VCaP (cell line): ENCODE measurements at regions not wholly inside any gene's neighbourhood (a gene's known extent, or its start where the extent isn't known, plus 50 kb on each side); places are given as distances from the start of the nearest gene placed in this dataset.

Source experiments
- H3K27ac ChIP-seq: fragments of 450-650 bp; 2 replicates; pipeline ENCODE4 v1.5.1; 2017
- TF ChIP-seq, protein P1 (sequence below): fragments of 450-650 bp; conservative IDR thresholded peaks from 2 replicates; pipeline ENCODE4 v1.5.1; 2017; ENCODE audit warnings: mild to moderate bottlenecking, moderate library complexity

DNA sequence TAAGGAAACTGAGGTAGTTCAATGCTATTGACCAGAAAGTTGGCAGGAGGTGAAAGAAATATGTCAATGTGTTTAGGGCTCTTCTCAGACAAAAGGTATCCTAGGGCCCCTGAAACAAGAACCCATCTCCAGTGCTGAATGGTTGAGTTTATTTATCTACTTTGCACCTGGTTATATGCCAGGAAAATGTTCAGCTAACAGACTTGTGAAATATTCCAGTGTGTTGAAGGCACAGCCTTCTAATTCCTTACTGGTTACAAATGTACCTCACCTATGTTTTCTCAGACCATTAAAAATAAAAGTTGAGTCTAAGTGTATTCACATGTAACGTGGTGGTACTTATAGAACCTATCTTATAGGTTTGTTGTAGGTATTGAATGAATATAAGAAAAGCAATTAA, 511.7 kb upstream of the SEL1L start:
- TF ChIP-seq, protein P1, sequence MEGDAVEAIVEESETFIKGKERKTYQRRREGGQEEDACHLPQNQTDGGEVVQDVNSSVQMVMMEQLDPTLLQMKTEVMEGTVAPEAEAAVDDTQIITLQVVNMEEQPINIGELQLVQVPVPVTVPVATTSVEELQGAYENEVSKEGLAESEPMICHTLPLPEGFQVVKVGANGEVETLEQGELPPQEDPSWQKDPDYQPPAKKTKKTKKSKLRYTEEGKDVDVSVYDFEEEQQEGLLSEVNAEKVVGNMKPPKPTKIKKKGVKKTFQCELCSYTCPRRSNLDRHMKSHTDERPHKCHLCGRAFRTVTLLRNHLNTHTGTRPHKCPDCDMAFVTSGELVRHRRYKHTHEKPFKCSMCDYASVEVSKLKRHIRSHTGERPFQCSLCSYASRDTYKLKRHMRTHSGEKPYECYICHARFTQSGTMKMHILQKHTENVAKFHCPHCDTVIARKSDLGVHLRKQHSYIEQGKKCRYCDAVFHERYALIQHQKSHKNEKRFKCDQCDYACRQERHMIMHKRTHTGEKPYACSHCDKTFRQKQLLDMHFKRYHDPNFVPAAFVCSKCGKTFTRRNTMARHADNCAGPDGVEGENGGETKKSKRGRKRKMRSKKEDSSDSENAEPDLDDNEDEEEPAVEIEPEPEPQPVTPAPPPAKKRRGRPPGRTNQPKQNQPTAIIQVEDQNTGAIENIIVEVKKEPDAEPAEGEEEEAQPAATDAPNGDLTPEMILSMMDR = no peak
- no peak overlapping the region for H3K27ac ChIP-seq

DNA sequence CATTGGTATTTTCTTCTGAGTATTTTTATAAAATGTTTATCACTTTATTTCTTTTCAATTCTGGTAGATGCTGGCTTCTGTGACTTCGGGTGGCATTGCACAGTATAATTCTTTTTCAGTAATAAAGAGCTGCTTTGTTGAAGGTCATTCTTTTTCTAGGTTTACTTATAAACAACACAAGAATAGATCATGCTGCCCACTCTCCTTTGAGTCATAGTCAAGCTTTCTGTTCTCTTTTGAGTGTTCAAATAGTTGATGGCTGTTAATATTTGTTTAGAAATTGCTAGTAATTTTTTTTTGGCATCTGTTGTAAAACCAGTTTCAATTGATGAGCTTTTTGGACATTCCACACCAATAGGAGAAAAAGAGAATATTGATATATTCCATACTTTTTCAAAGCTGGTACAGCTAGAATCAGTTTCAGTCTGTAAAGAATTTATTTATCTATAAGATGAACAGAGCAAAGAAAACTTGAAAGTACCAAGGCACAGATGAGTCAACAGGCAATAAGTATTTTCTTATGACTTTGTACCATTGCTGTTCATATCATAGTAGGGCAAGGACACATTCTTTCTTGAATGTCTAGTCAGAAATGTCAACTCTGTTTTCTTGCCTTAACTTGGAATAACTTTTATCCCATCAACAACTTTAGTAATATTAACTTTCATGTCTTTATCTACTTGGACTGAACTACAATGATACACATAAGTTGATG, 513.0 kb upstream of the SEL1L start:
- TF ChIP-seq, protein P1 = no peak
- no peak overlapping the region for H3K27ac ChIP-seq

DNA sequence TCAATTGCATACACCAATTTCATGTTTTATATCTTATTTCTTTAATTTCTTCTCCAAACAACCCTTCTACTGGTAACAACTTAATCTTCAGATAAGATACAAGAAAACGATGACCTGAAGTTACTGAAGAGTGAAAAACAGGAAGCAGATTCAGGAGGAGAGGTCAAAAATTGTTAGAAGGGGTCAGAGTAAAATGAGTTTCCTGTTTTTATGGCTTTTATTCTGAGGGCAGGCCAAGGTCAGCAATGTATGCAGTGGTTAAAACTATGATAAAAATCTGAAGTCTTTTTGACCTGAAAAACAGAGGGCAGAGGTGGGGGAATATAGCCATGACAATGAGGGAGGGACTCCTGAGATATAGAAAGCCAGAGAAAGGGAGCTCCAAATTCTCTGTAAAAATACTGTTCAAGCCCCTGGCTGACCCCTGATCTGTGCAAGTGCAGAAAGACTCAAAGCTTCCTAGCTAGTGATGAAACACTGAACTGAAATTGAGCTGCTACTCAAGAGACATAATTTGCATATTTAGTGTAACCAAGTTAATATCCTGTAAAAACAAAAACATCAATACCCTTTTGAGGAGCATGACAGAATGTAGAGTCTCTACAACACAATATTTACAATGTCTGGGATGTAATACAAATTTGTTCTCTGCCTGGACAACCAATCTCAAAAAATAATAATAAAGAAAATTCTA, 514.3 kb upstream of the SEL1L start:
- H3K27ac ChIP-seq = no peak overlapping the region
- TF ChIP-seq, protein P1 = no peak

DNA sequence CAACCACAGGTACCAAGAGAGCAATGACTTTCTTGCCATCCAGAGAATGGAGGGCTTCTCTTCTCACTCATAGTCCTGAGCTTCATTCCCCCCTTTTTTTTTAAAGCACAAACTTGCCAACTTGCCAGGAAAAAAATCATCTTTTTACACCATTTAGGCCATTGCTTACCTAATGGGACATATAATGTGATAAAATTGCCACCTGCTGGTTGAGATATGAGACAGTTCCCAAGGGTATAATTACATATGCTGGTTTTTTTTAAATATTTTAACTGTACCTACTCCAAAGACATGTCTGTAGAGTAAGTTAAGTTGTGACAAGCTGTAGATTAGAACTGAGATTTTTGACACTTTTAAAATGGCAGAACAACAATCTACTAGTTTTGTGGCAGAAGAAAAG, 519.1 kb upstream of the SEL1L start:
- TF ChIP-seq, protein P1 = no peak
- no peak overlapping the region for H3K27ac ChIP-seq

DNA sequence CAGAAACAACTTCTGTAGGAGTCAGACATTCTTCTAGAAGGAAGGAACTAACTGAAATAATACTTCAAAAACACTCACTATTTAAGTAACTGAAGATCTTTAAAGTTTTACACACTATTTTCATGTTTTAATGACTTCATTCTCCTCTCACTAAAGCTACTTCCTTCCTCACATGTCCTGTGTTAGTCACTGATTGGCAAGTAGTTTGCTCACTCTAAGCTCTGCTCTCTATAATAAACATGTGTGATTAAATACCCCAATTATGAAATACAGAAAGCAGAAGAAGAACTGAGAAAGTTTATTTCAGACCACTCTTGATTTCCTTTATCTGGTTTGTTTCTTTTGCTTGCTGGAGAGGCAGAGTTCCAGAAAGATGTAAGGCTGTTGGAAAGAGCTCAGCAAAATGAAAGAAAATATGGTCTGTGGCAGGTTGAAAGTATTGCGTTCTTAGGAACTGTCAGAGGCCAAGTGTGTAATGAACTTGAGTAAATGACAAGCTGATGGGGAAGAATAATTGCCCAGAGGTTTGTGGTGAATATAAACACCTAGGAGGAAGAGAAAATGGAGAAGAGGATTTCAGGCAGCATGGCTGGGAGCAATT, 522.0 kb upstream of the SEL1L start:
- no peak overlapping the region for H3K27ac ChIP-seq
- TF ChIP-seq, protein P1 = no peak

DNA sequence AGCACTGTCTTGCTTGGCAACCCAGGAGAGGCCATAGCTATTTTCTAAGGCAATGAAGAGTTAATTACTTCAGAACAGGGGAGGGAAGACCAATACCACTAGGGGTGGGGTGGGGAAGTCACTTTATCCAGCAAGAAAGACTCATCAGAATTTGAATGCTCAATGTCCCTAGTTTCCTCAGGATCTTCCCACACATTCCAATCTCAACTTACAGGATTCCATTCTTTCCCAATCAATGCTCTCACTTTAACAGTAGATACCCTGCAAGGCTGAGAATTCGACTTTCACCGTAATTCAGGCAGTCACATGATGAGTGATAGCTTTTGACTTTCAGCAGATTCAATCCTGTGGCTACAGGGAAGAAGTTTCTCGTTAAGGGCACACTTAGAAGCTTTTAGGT, 526.6 kb upstream of the SEL1L start:
- no peak overlapping the region for H3K27ac ChIP-seq
- TF ChIP-seq, protein P1 = no peak

DNA sequence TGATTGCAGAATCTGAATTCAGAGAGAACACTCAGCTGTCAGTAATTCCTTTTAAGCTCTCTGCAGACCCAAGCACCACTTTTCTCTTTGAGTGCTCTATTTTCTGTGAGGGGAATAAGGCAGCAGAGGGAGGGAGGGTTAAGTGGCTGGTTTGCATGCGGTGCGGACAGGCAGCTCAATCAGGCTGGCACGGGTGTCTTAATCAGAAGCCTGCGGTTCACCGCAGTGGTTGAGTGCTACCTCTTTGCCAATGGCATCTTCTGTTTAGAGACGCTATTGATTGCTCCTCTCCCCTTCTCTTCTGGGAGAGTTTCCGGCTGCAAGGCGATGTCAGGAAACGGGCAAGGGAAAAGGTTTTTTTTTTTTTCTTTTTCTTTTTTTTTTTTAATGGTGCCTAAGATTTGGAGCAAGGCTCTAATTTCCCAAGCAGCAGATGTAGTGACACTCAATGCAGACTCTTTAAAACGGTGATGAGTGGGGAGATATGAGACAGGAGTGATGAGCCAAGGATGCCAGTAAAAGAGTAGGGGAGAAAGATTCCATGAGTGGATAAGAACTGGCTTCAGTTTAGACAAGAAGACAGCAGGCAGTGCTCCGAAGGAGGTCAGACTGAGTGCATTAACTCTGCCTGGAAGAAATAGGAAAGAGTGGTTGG, 533.7 kb upstream of the SEL1L start:
- no peak overlapping the region for H3K27ac ChIP-seq
- TF ChIP-seq, protein P1 = no peak
